Activated naive CD8-positive, alpha-beta T cell treated with anti-CD3 and anti-CD28 coated beads for 36 hours (primary cell): ENCODE measurements at regions not wholly inside any gene's neighbourhood (a gene's known extent, or its start where the extent isn't known, plus 50 kb on each side); places are given as distances from the start of the nearest gene placed in this dataset.

Source experiments
- DNase-seq: peaks from one replicate; pipeline ENCODE4 v3.0.0; 2021
- H3K27ac Mint-ChIP-seq: one replicate; pipeline ENCODE4 v1.8.0; 2022; ENCODE audit warnings: mild to moderate bottlenecking, moderate library complexity, mixed read lengths
- H3K27me3 Mint-ChIP-seq: one replicate; pipeline ENCODE4 v1.8.0; 2022; ENCODE audit warnings: mild to moderate bottlenecking, mixed read lengths
- H3K36me3 Mint-ChIP-seq: one replicate; pipeline ENCODE4 v1.8.0; 2021; ENCODE audit warnings: mild to moderate bottlenecking, mixed read lengths
- H3K4me1 Mint-ChIP-seq: one replicate; pipeline ENCODE4 v1.8.0; 2021; ENCODE audit warnings: mixed read lengths
- H3K4me3 Mint-ChIP-seq: one replicate; pipeline ENCODE4 v1.8.0; 2022; ENCODE audit warnings: mild to moderate bottlenecking, moderate library complexity, mixed read lengths
- H3K9me3 Mint-ChIP-seq: one replicate; pipeline ENCODE4 v1.8.0; 2022; ENCODE audit warnings: mixed read lengths

DNA sequence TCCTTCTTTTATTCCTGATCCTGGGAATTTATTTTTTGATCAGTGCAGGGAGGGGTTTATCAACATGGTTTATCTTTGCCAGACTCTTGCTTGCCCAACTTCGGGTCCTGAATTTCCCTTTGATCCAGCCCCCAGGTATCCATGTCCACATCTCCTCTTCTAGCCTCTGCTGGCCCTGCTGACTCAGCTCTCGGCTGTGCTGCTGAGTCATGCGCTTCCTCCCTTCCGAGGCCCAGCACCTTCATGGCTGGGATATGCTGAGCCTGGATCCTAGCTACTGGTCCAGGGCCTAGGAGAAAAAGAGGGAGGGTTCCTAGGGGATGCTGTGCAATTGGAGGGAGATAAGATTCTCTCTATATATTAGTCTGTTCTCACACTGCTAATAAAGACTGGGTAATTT is 380.7 kb upstream of the SHH start:
- H3K4me1 Mint-ChIP-seq, result no peaks in the 10 kb centered on the region
- peaks cover 14% of the 10 kb centered on the region for H3K27me3 Mint-ChIP-seq
- no peaks in the 10 kb centered on the region for H3K36me3 Mint-ChIP-seq
- H3K27ac Mint-ChIP-seq, result no peak overlapping the region
- H3K4me3 Mint-ChIP-seq, result no peak overlapping the region
- DNase-seq, result no peak
- no peaks in the 10 kb centered on the region for H3K9me3 Mint-ChIP-seq

- Mint-ChIP-seq H3K4me1 (no peaks in the 10 kb centered on the region), H3K27ac (no peak overlapping the region), H3K9me3 (peaks cover 1% of the 10 kb centered on the region), H3K36me3 (no peaks in the 10 kb centered on the region), H3K4me3 (no peak overlapping the region), H3K27me3 (peaks cover 14% of the 10 kb centered on the region)
- DNase-seq, result no peak
Measured at GRCh38 chr7:156191090-156191489, 378.8 kb upstream of the SHH start.

- H3K4me3 Mint-ChIP-seq, result no peak overlapping the region
- no peaks in the 10 kb centered on the region for H3K4me1 Mint-ChIP-seq
- no peak overlapping the region for H3K27ac Mint-ChIP-seq
Measured at GRCh38 chr7:156185076-156185475, 372.8 kb upstream of the SHH start.

DNA sequence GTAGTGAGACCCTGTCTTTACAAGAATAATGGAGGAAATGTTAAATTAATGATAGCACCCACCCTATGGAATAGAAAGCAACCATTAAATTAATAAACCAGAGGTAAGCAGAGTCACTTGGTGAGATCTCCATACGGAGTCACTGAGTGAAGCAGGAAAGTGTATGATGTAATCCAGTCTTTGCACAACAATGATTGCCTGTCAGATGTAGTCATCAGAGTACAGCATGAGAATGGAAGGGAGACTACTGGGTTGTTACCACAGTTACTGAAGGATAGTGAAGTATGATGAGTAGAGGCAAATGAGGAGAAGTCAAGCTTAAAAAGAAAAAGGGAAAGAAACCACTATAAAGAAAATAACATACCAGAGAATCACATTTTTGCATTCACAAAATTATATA is 371.9 kb upstream of the SHH start:
- H3K9me3 Mint-ChIP-seq, result peaks cover 7% of the 10 kb centered on the region
- DNase-seq, result no peak
- no peaks in the 10 kb centered on the region for H3K4me1 Mint-ChIP-seq
- H3K36me3 Mint-ChIP-seq, result no peaks in the 10 kb centered on the region
- no peak overlapping the region for H3K4me3 Mint-ChIP-seq
- H3K27me3 Mint-ChIP-seq, result no peaks in the 10 kb centered on the region
- no peak overlapping the region for H3K27ac Mint-ChIP-seq

More at GRCh38 chr7:156185076-156185475, 372.8 kb upstream of the SHH start:
- H3K9me3 Mint-ChIP-seq, result peaks cover 7% of the 10 kb centered on the region
- no peaks in the 10 kb centered on the region for H3K36me3 Mint-ChIP-seq
- no peaks in the 10 kb centered on the region for H3K27me3 Mint-ChIP-seq
- DNase-seq, result no peak

GRCh38 chr7:156180451-156181229 is 368.4 kb upstream of the SHH start:
- no peak for DNase-seq
- Mint-ChIP-seq H3K4me3 (no peak overlapping the region), H3K4me1 (no peaks in the 10 kb centered on the region), H3K9me3 (peaks cover under 1% of the 10 kb centered on the region), H3K27me3 (no peaks in the 10 kb centered on the region), H3K36me3 (no peaks in the 10 kb centered on the region), H3K27ac (no peak overlapping the region)

GRCh38 chr7:156179872-156180390 is 367.7 kb upstream of the SHH start:
- Mint-ChIP-seq H3K27me3 (no peaks in the 10 kb centered on the region), H3K4me3 (no peak overlapping the region), H3K4me1 (no peaks in the 10 kb centered on the region), H3K27ac (no peak overlapping the region), H3K36me3 (no peaks in the 10 kb centered on the region), H3K9me3 (no peaks in the 10 kb centered on the region)
- DNase-seq, result no peak

GRCh38 chr7:156178857-156179256 is 366.6 kb upstream of the SHH start:
- H3K27me3 Mint-ChIP-seq, result no peaks in the 10 kb centered on the region
- no peaks in the 10 kb centered on the region for H3K9me3 Mint-ChIP-seq
- no peaks in the 10 kb centered on the region for H3K4me1 Mint-ChIP-seq
- no peak overlapping the region for H3K4me3 Mint-ChIP-seq
- H3K27ac Mint-ChIP-seq, result no peak overlapping the region
- no peak for DNase-seq
- no peaks in the 10 kb centered on the region for H3K36me3 Mint-ChIP-seq

GRCh38 chr7:156178214-156178613 is 366.0 kb upstream of the SHH start:
- DNase-seq, result no peak
- H3K4me3 Mint-ChIP-seq, result no peak overlapping the region
- no peaks in the 10 kb centered on the region for H3K9me3 Mint-ChIP-seq
- no peak overlapping the region for H3K27ac Mint-ChIP-seq
- H3K4me1 Mint-ChIP-seq, result no peaks in the 10 kb centered on the region
- no peaks in the 10 kb centered on the region for H3K36me3 Mint-ChIP-seq
- H3K27me3 Mint-ChIP-seq, result no peaks in the 10 kb centered on the region

- DNase-seq, result no peak
- Mint-ChIP-seq H3K4me3 (no peak overlapping the region), H3K4me1 (no peaks in the 10 kb centered on the region), H3K36me3 (no peaks in the 10 kb centered on the region), H3K9me3 (no peaks in the 10 kb centered on the region), H3K27me3 (no peaks in the 10 kb centered on the region), H3K27ac (no peak overlapping the region)
Measured at GRCh38 chr7:156177422-156178055, 365.3 kb upstream of the SHH start.

DNA sequence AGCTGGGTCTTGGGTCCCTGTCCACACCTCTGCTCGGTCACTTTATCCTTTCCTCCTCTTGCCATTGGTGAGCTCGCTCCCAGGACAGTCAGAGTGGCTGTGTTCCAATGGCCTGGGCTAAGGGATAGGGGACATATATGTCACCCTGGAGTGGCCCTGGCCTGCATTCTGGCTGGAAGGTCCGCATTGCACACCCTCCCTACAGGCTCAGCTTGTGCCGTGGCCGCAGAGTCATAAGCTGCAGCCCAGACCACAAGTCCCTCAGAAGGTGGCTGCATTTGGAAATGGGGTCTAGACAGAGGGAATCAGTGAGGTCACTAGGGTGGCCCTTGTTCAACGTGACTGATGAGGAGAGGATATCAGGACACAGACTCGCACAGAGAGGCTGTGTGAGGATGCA is 363.8 kb upstream of the SHH start:
- Mint-ChIP-seq H3K36me3 (no peaks in the 10 kb centered on the region), H3K4me3 (no peak overlapping the region), H3K9me3 (no peaks in the 10 kb centered on the region), H3K27ac (no peak overlapping the region), H3K4me1 (no peaks in the 10 kb centered on the region), H3K27me3 (no peaks in the 10 kb centered on the region)
- DNase-seq, result no peak

DNA sequence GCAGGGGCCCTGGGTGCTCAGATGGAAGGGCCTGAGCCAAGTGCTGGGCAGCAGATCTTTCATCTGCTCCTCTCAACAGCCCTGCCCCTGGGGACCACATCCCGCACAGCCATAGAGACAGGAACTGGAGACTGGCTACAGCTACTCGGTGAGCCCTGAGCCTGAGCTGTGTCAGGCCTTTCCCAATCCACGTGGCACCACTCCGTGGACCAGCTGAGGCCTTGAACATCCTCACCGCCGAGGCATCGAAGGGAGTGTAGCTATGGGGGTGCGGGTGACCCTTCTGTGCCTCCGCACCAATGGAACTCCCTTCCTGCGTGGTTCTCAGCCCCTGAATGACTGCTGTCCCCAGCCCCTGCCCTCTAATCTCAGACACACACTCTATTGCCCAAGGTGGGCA is 362.7 kb upstream of the SHH start:
- DNase-seq, result no peak
- no peak overlapping the region for H3K27ac Mint-ChIP-seq
- H3K36me3 Mint-ChIP-seq, result no peaks in the 10 kb centered on the region
- H3K4me3 Mint-ChIP-seq, result no peak overlapping the region
- H3K4me1 Mint-ChIP-seq, result no peaks in the 10 kb centered on the region
- H3K27me3 Mint-ChIP-seq, result no peaks in the 10 kb centered on the region
- no peaks in the 10 kb centered on the region for H3K9me3 Mint-ChIP-seq

DNA sequence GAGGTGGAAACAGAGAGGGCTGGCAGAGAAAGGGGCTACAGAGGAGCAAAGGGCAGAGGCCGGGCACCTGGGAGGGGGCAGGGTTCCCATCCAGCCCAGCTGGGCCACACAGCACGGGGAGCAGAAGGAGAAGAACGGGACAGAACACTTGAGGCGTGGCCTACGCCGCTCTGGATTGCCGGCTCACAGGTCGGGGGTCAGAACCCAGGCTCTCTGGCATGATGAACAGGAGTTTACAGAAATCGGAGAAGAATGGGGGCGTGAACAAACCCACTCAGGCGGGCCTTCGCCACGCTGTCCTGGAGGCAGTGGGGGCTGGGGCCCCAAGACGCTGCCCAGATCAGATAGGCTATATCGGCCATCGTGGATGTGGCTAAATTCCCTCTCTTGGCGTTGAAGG is 362.2 kb upstream of the SHH start:
- H3K27ac Mint-ChIP-seq, result no peak overlapping the region
- no peaks in the 10 kb centered on the region for H3K4me1 Mint-ChIP-seq
- no peaks in the 10 kb centered on the region for H3K9me3 Mint-ChIP-seq
- H3K27me3 Mint-ChIP-seq, result no peaks in the 10 kb centered on the region
- no peak for DNase-seq
- H3K36me3 Mint-ChIP-seq, result no peaks in the 10 kb centered on the region
- H3K4me3 Mint-ChIP-seq, result no peak overlapping the region

DNA sequence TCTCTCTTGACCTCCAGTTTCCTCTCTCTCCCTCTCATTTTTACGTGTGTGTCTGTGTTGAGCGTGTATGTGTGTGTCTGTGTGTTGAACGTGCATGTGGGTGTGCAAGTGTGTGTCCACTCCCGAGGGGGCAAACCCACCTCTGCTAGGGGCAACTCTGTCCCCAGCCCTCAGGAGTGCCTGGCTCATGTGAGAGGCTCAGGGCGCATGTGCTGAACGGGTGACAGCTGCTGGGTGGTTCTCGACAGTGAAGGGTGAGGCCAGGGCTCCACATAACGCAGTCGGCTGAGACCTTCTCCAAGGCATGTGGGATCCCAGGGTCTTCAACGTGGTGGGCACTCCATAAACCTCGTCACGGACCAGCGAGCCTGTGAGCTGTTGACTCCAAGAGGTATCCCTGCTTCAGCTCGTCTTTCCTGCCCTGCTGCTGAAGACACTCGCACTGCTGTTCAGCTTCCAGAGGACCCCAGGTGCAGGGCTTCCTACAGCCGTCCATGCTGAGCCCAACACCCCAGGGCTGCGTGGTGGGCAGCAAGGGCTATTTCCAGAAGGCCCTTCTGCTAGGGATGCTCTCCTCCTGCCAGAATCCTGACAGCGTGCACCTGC is 361.6 kb upstream of the SHH start:
- H3K4me3 Mint-ChIP-seq, result no peak overlapping the region
- H3K9me3 Mint-ChIP-seq, result no peaks in the 10 kb centered on the region
- H3K4me1 Mint-ChIP-seq, result no peaks in the 10 kb centered on the region
- H3K27me3 Mint-ChIP-seq, result no peaks in the 10 kb centered on the region
- no peak overlapping the region for H3K27ac Mint-ChIP-seq
- no peaks in the 10 kb centered on the region for H3K36me3 Mint-ChIP-seq
- no peak for DNase-seq

GRCh38 chr7:156173346-156173745 is 361.1 kb upstream of the SHH start:
- Mint-ChIP-seq H3K4me1 (no peaks in the 10 kb centered on the region), H3K9me3 (no peaks in the 10 kb centered on the region), H3K27ac (no peak overlapping the region), H3K4me3 (no peak overlapping the region), H3K36me3 (no peaks in the 10 kb centered on the region), H3K27me3 (no peaks in the 10 kb centered on the region)
- DNase-seq, result no peak

DNA sequence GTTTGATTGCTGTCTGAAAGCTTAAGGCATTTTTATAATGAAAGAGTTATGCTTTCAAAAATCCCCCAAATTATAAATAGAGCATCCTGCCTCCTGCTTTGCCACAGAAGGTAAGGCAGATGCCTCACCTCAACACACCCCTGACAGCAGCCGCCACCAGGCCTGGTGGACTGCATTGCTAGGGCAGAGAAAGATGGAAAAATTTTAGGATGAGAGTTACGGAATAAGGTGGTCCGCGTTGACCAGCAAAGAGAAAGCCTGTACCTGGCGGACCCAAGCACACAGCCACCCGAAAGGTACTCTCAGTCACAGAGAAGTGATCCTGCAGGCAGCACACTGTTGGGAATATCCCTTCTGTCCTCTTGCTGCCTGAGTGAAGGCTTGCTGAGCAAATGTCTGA is 360.4 kb upstream of the SHH start:
- H3K9me3 Mint-ChIP-seq, result no peaks in the 10 kb centered on the region
- no peak overlapping the region for H3K4me3 Mint-ChIP-seq
- no peak overlapping the region for H3K27ac Mint-ChIP-seq
- no peaks in the 10 kb centered on the region for H3K27me3 Mint-ChIP-seq
- H3K4me1 Mint-ChIP-seq, result no peaks in the 10 kb centered on the region
- DNase-seq, result no peak
- H3K36me3 Mint-ChIP-seq, result no peaks in the 10 kb centered on the region
